T-helper 1 cell (primary cell): ENCODE measurements at regions not wholly inside any gene's neighbourhood (a gene's known extent, or its start where the extent isn't known, plus 50 kb on each side); places are given as distances from the start of the nearest gene placed in this dataset.
"Not testable (repeated sequence)": the region's sequence is repeated elsewhere in the genome, so short reads cannot be mapped to it uniquely, and the experiment has no call there.

ENCODE experiments used
- DNase-seq, 5 donors: peaks; one replicate each; pipeline ENCODE4 v3.0.0-alpha.2; 2012 to 2020

- DNase-seq, result no peak
Observed at GRCh38 chr16:59665618-59666220, 931.6 kb upstream of the GOT2 start.

- no peak for DNase-seq
Observed at GRCh38 chr16:59658572-59658971, 924.5 kb upstream of the GOT2 start.

GRCh38 chr16:59655031-59655430, 920.9 kb upstream of the GOT2 start:
- no peak for DNase-seq

- no peak for DNase-seq
Observed at GRCh38 chr16:59654455-59654854, 920.3 kb upstream of the GOT2 start.

- DNase-seq, result no peak
Observed at GRCh38 chr16:59651662-59652061, 917.5 kb upstream of the GOT2 start.

GRCh38 chr16:59645194-59645593, 911.1 kb upstream of the GOT2 start:
- DNase-seq, result no peak

GRCh38 chr16:59635674-59636073, 901.6 kb upstream of the GOT2 start:
- DNase-seq, result no peak

GRCh38 chr16:59634951-59635350, 900.8 kb upstream of the GOT2 start:
- DNase-seq, result no peak

GRCh38 chr16:59634004-59634579, 900.0 kb upstream of the GOT2 start:
- no peak for DNase-seq

- no peak for DNase-seq
Observed at GRCh38 chr16:59632276-59632855, 898.2 kb upstream of the GOT2 start.

GRCh38 chr16:59624381-59624780, 890.3 kb upstream of the GOT2 start:
- not testable (repeated sequence) for DNase-seq

- no peak for DNase-seq
Observed at GRCh38 chr16:59614466-59615240, 880.5 kb upstream of the GOT2 start.

GRCh38 chr16:59612910-59613620, 878.9 kb upstream of the GOT2 start:
- DNase-seq, result not testable (repeated sequence)

- DNase-seq, result no peak
Observed at GRCh38 chr16:59612094-59612493, 878.0 kb upstream of the GOT2 start.

- no peak for DNase-seq
Observed at GRCh38 chr16:59611556-59611955, 877.4 kb upstream of the GOT2 start.

GRCh38 chr16:59605706-59606105, 871.6 kb upstream of the GOT2 start:
- DNase-seq, result no peak

- DNase-seq, result no peak
Observed at GRCh38 chr16:59604354-59604753, 870.2 kb upstream of the GOT2 start.

- DNase-seq, result no peak
Observed at GRCh38 chr16:59601452-59601851, 867.3 kb upstream of the GOT2 start.

GRCh38 chr16:59597269-59597668, 863.2 kb upstream of the GOT2 start:
- no peak for DNase-seq

GRCh38 chr16:59596693-59597092, 862.6 kb upstream of the GOT2 start:
- DNase-seq, result no peak

GRCh38 chr16:59593194-59593661, 859.1 kb upstream of the GOT2 start:
- no peak for DNase-seq

- no peak for DNase-seq
Observed at GRCh38 chr16:59591480-59591879, 857.4 kb upstream of the GOT2 start.

GRCh38 chr16:59590845-59591244, 856.7 kb upstream of the GOT2 start:
- no peak for DNase-seq
